PC-3 (cell line): ENCODE measurements at regions not wholly inside any gene's neighbourhood (a gene's known extent, or its start where the extent isn't known, plus 50 kb on each side); places are given as distances from the start of the nearest gene placed in this dataset.

Source experiments
- EZH2 ChIP-seq: fragments of 300-600 bp; sonication (generic); IDR thresholded peaks from one replicate; pipeline ENCODE4 v1.6.1; 2017; ENCODE audit warnings: antibody characterized with exemption, mild to moderate bottlenecking, low read length; ENCODE audit not compliant: unreplicated experiment
- TF ChIP-seq, protein P1 (sequence below): fragments of 300-600 bp; sonication (generic); conservative IDR thresholded peaks from 2 replicates; pipeline ENCODE4 v1.5.1; 2017; ENCODE audit warnings: antibody characterized with exemption, low read depth, mild to moderate bottlenecking, low read length

DNA sequence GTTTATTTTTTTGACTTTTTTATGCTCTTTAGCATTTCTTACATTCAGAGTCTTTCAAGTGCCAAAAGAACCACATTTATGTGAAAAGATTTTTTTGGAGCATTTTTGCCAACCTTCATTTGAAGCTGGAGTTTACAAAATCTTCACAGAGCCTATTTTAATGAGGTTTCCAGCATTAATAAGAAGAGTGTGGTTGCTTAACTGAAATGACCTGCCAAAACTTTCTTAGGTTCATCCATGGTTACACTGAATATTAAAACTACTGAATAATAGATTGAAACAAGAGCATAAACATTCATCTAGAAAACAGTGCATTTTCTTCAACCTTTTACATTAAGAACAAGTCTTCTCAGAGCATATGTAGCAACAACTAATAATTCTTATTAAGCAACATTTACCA, 672.3 kb upstream of the CXADR start:
- no peak for TF ChIP-seq EZH2
- TF ChIP-seq, protein P1, sequence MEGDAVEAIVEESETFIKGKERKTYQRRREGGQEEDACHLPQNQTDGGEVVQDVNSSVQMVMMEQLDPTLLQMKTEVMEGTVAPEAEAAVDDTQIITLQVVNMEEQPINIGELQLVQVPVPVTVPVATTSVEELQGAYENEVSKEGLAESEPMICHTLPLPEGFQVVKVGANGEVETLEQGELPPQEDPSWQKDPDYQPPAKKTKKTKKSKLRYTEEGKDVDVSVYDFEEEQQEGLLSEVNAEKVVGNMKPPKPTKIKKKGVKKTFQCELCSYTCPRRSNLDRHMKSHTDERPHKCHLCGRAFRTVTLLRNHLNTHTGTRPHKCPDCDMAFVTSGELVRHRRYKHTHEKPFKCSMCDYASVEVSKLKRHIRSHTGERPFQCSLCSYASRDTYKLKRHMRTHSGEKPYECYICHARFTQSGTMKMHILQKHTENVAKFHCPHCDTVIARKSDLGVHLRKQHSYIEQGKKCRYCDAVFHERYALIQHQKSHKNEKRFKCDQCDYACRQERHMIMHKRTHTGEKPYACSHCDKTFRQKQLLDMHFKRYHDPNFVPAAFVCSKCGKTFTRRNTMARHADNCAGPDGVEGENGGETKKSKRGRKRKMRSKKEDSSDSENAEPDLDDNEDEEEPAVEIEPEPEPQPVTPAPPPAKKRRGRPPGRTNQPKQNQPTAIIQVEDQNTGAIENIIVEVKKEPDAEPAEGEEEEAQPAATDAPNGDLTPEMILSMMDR, result no peak
